ENCODE measurements at regions not wholly inside any gene's neighbourhood (a gene's known extent, or its start where the extent isn't known, plus 50 kb on each side); places are given as distances from the start of the nearest gene placed in this dataset.

DNA sequence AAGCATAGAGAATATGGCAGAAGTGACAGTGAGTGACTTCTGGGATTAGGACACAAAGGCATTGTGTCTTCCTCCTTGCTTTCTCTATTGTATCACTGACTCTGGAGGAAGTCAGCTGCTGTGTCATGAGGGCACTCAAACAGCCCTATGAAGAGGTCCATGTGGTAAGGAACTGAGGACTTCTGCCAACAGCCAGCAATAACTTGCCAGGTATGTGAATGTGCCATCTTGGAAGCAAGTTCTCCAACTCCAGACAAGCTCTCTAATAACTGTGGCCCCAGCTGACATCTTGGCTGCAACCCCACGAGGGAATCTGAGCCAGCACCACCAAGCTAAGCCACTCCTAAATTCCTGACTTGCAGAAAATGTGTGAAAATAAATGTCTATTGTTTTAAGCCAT lies 83.6 kb upstream of the ZBED5 start:
- intact Hi-C loops (cut with micrococcal nuclease) (no loop called here), dilution Hi-C loops (cut with MboI; ENCODE audit: extremely low pct_ligation_motif_present, low sequenced_read_pairs) (no loop called here)
- H3K27me3 ChIP-seq (ENCODE audit: control insufficient read depth in 2 of 2, insufficient read depth in 2 of 2, low read length in 2 of 2), result peaks cover 13% of the 10 kb centered on the region in 2 experiments
- H3K27ac ChIP-seq (ENCODE audit: insufficient read depth, low read depth, low read length), result no peak overlapping the region
- no peak overlapping the region for H3K9ac ChIP-seq (replicated peaks; ENCODE audit: extremely low read depth, insufficient read depth, low read length)
- no peak for DNase-seq (ENCODE audit: low read depth, low spot score)
- no peak overlapping the region for H3K4me3 ChIP-seq (replicated peaks in 1 of 3; ENCODE audit: insufficient read depth in 1 of 3, low read depth in 1 of 3, low read length in 3 of 3)
- H3K79me2 ChIP-seq (ENCODE audit: control insufficient read depth, insufficient read depth, low read length), result no peaks in the 10 kb centered on the region
- no peak for FAIRE-seq
- no peaks in the 10 kb centered on the region for H3K4me1 ChIP-seq (ENCODE audit: control insufficient read depth, extremely low read depth, insufficient read depth, low read length)
- H3K9me1 ChIP-seq (replicated peaks; ENCODE audit: control insufficient read depth, extremely low read depth, insufficient read depth, low read length), result no peaks in the 10 kb centered on the region
- no peaks in the 10 kb centered on the region for H4K20me1 ChIP-seq (replicated peaks; ENCODE audit: control insufficient read depth, extremely low read depth, insufficient read depth, low read length)
- CTCF ChIA-PET, result interaction anchor here (1.7 to 3.6 kb wide), 2 partner anchors 7 to 86 kb away, joined by 3 to 32 read pairs; no protein-coding TSS in a partner anchor
- no peaks in the 10 kb centered on the region for H3K9me3 ChIP-seq (replicated peaks; ENCODE audit: control insufficient read depth, insufficient read depth, low read length)
- BruUV-seq (replicated peaks), result no TSS peak
- no peaks in the 10 kb centered on the region for H3K36me3 ChIP-seq (ENCODE audit: control insufficient read depth in 2 of 2, extremely low read depth in 1 of 2, insufficient read depth in 2 of 2, low read length in 2 of 2)
- no peak overlapping the region for H3K4me2 ChIP-seq (ENCODE audit: insufficient read depth, low read length)
- POLR2A ChIA-PET, result no interaction called here
- TF ChIP-seq MYC (IDR thresholded peaks at IDR 0.05; ENCODE audit: low read depth, low read length) (no peak), FOS (IDR thresholded peaks at IDR 0.05; ENCODE audit: borderline replicate concordance, insufficient read depth, low read length) (no peak), GATA2 (IDR thresholded peaks at IDR 0.05; ENCODE audit: insufficient read depth, insufficient read length, low read depth, low read length) (no peak), POLR2A (IDR thresholded peaks at IDR 0.05; ENCODE audit: low read depth, low read length) (no peak)
- TF ChIP-seq, protein P1, sequence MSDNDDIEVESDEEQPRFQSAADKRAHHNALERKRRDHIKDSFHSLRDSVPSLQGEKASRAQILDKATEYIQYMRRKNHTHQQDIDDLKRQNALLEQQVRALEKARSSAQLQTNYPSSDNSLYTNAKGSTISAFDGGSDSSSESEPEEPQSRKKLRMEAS (IDR thresholded peaks at IDR 0.05; ENCODE audit: insufficient read depth, insufficient read length), result no peak
- no peak overlapping the region for H2AFZ ChIP-seq (ENCODE audit: low read depth, low read length)

DNA sequence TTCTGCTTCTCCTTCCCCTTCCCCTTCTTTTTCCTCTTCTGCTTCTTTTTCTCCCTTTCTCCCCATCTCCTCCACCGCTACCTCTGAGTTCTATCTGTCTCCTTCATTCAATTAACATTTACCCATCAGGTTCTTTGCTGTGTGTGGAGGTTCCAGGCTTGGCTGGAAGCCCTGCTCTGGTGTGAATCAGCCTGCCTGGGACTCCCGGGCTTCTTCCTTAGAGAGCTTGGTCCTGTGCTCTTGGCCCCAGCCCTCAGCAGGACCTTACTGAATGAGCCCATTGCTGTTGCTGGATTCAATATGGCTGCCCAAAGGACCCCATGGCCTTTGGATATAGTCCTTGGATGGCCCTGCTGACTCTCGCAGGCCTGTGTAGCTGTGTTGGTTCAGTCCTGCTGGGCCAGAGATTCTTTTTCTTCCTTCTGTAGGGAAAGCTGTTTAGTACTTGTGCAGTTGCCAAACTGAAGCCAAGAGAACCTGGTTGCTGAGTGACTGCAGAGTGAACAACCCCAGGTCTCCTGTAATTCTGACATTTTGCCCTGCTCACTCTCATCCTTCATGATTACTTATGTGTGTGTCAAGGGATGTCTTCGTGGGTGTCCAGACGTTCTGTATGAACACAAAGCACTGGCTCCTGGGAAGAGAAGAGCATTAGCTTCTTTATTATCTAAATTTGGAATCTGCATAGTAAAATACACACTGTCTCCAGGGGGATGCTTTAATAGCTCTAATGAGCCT lies 81.0 kb upstream of the ZBED5 start:
- Histone ChIP-seq H3K27me3 (ENCODE audit: control insufficient read depth in 2 of 2, insufficient read depth in 2 of 2, low read length in 2 of 2) (peaks cover 4 to 16% of the 10 kb centered on the region in 2 experiments), H3K79me2 (ENCODE audit: control insufficient read depth, insufficient read depth, low read length) (no peaks in the 10 kb centered on the region), H3K27ac (ENCODE audit: insufficient read depth, low read depth, low read length) (no peak overlapping the region), H3K9ac (replicated peaks; ENCODE audit: extremely low read depth, insufficient read depth, low read length) (no peak overlapping the region), H3K36me3 (ENCODE audit: control insufficient read depth in 2 of 2, extremely low read depth in 1 of 2, insufficient read depth in 2 of 2, low read length in 2 of 2) (no peaks in the 10 kb centered on the region), H3K4me2 (ENCODE audit: insufficient read depth, low read length) (no peak overlapping the region), H3K4me3 (replicated peaks in 1 of 3; ENCODE audit: insufficient read depth in 1 of 3, low read depth in 1 of 3, low read length in 3 of 3) (no peak overlapping the region), H3K9me1 (replicated peaks; ENCODE audit: control insufficient read depth, extremely low read depth, insufficient read depth, low read length) (no peaks in the 10 kb centered on the region), H3K9me3 (replicated peaks; ENCODE audit: control insufficient read depth, insufficient read depth, low read length) (no peaks in the 10 kb centered on the region), H2AFZ (ENCODE audit: low read depth, low read length) (no peak overlapping the region), H4K20me1 (replicated peaks; ENCODE audit: control insufficient read depth, extremely low read depth, insufficient read depth, low read length) (no peaks in the 10 kb centered on the region), H3K4me1 (ENCODE audit: control insufficient read depth, extremely low read depth, insufficient read depth, low read length) (no peaks in the 10 kb centered on the region)
- DNase-seq (ENCODE audit: low read depth, low spot score) (no peak), FAIRE-seq (no peak)
- TF ChIP-seq MYC (IDR thresholded peaks at IDR 0.05; ENCODE audit: low read depth, low read length) (no peak), JUN (IDR thresholded peaks at IDR 0.05; ENCODE audit: borderline replicate concordance, insufficient read depth, insufficient read length, low read depth) (no peak), POLR2A (IDR thresholded peaks at IDR 0.05; ENCODE audit: low read depth, low read length) (no peak), GATA2 (IDR thresholded peaks at IDR 0.05; ENCODE audit: insufficient read depth, insufficient read length, low read depth, low read length) (no peak), POLR2AphosphoS5 (IDR thresholded peaks at IDR 0.05; ENCODE audit: insufficient read depth, low read depth, low read length) (no peak), EZH2 (IDR thresholded peaks at IDR 0.05; ENCODE audit: borderline replicate concordance, low read depth, low read length, severe bottlenecking) (no peak), FOS (IDR thresholded peaks at IDR 0.05; ENCODE audit: borderline replicate concordance, insufficient read depth, low read length) (no peak)
- TF ChIP-seq, protein P2, sequence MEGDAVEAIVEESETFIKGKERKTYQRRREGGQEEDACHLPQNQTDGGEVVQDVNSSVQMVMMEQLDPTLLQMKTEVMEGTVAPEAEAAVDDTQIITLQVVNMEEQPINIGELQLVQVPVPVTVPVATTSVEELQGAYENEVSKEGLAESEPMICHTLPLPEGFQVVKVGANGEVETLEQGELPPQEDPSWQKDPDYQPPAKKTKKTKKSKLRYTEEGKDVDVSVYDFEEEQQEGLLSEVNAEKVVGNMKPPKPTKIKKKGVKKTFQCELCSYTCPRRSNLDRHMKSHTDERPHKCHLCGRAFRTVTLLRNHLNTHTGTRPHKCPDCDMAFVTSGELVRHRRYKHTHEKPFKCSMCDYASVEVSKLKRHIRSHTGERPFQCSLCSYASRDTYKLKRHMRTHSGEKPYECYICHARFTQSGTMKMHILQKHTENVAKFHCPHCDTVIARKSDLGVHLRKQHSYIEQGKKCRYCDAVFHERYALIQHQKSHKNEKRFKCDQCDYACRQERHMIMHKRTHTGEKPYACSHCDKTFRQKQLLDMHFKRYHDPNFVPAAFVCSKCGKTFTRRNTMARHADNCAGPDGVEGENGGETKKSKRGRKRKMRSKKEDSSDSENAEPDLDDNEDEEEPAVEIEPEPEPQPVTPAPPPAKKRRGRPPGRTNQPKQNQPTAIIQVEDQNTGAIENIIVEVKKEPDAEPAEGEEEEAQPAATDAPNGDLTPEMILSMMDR (IDR thresholded peaks at IDR 0.05; ENCODE audit: extremely low read depth in 1 of 2, insufficient read depth in 1 of 2, low read depth in 1 of 2, low read length in 2 of 2), result no peak
- TF ChIP-seq, protein P1 (IDR thresholded peaks at IDR 0.05; ENCODE audit: insufficient read depth, insufficient read length), result no peak
- ChIA-PET POLR2A (no interaction called here), CTCF (interaction anchor here (0.9 kb wide), 1 partner anchor 60 kb away, joined by 5 read pairs; no protein-coding TSS in a partner anchor)
- dilution Hi-C loops (cut with MboI; ENCODE audit: extremely low pct_ligation_motif_present, low sequenced_read_pairs) (no loop called here), intact Hi-C loops (cut with micrococcal nuclease) (no loop called here)
- BruUV-seq (replicated peaks), result no TSS peak
